H7 (cell line): ENCODE measurements at regions not wholly inside any gene's neighbourhood (a gene's known extent, or its start where the extent isn't known, plus 50 kb on each side); places are given as distances from the start of the nearest gene placed in this dataset.

Experiments used
- DNase-seq: peaks from one replicate; pipeline ENCODE4 v3.0.0; 2012
- H3K27me3 ChIP-seq: 2 replicates; pipeline ENCODE4 v1.6.0; 2011; ENCODE audit warnings: mild to moderate bottlenecking, low read length; ENCODE audit not compliant: control insufficient read depth, insufficient read depth
- H3K36me3 ChIP-seq: replicated peaks from 2 replicates; pipeline ENCODE4 v1.5.1; 2011; ENCODE audit warnings: low read length; ENCODE audit not compliant: control insufficient read depth, insufficient read depth
- H3K4me3 ChIP-seq: 2 replicates; pipeline ENCODE4 v1.5.1; 2011; ENCODE audit warnings: low read depth, mild to moderate bottlenecking, control low read depth, low read length, moderate library complexity; ENCODE audit not compliant: insufficient read depth

- Histone ChIP-seq H3K27me3 (no peaks in the 10 kb centered on the region), H3K4me3 (no peak overlapping the region), H3K36me3 (no peaks in the 10 kb centered on the region)
- DNase-seq: no peak
Measured at GRCh38 chr20:21653628-21654027, 51.8 kb upstream of the PAX1 start.

DNA sequence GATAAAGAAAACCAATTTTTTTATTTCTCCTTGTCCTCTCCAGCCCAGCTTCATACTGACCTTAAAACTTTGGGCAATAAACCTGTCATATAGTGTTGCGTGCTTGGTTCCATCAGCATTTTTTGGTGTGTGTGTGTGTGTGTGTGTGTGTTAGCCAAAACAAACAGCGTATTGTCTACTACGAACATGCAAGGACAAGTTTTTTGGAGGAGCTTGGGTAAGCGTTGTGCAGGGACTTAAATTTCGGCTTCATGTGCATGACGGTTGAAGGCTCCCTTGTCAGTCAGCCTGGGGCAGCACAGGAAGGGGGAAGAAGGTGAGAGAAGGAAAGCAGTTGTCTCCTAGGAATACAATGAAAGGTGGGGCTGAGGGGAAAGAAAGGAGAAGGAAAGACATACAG lies 62.0 kb upstream of the PAX1 start:
- no peak for DNase-seq
- Histone ChIP-seq H3K4me3 (no peak overlapping the region), H3K36me3 (no peaks in the 10 kb centered on the region), H3K27me3 (no peaks in the 10 kb centered on the region; the same call in 1 of the 2 replicates)

GRCh38 chr20:21640556-21640955 lies 64.9 kb upstream of the PAX1 start:
- no peaks in the 10 kb centered on the region for H3K36me3 ChIP-seq
- peak; percentile 74 for DNase-seq
- no peak overlapping the region for H3K4me3 ChIP-seq
- no peaks in the 10 kb centered on the region; the same call in 1 of the 2 replicates for H3K27me3 ChIP-seq

GRCh38 chr20:21633829-21634228 lies 71.6 kb upstream of the PAX1 start:
- no peak for DNase-seq
- H3K36me3 ChIP-seq: no peaks in the 10 kb centered on the region
- H3K27me3 ChIP-seq: no peaks in the 10 kb centered on the region; the same call in 1 of the 2 replicates
- no peak overlapping the region for H3K4me3 ChIP-seq

DNA sequence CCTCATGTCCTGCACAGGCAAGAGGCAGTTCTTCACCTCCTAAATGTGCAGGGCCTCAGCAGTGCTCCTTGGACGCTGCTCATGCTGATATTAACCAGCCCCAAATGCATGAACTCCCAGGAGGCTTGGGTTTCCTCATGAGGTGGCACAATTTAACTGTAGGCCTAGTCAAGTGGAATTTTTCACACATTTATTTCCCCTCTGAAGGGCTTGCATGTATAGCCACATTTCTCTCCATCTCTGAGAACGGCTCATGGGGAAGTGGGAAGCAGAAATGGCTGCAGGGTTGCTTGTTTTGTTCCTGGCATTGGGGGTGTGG lies 72.8 kb upstream of the PAX1 start:
- Histone ChIP-seq H3K36me3 (no peaks in the 10 kb centered on the region), H3K27me3 (no peaks in the 10 kb centered on the region; the same call in 1 of the 2 replicates), H3K4me3 (no peak overlapping the region)
- no peak for DNase-seq

DNA sequence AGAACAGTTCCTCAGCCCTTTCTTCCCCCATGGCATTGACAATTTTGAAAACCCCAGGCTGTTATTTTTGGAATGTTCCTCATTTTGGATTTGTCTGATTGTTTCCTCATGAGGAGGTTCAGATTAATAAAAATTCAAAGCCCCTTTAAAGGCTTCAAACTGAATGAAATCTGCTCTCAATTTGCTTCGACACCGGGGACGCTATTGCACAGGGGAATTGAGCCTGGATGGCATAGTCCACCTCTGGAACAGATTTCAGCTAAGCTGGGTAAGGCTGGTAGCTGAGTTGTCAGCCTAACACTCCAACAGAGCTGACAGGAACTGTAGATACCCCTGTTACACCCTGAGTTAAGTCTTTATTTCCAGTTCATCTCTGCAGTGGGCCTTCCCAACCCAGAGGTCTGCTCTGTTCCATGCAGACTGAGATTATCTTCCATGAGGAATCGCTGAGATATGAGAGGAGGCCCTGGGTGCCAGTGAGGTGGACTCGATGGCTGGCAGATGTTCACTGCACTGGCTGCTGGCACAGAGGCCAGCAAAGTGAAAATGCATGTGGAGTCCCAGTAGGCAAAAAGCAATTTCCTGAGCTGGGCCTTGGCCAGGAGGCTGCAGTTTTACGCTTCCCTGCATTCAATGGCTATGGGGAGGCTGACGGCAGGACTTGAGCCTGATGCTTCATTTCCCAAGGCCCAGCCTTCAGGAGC lies 73.3 kb upstream of the PAX1 start:
- no peaks in the 10 kb centered on the region; the same call in 1 of the 2 replicates for H3K27me3 ChIP-seq
- no peaks in the 10 kb centered on the region for H3K36me3 ChIP-seq
- DNase-seq: no peak
- H3K4me3 ChIP-seq: no peak overlapping the region

GRCh38 chr20:21628800-21629199 lies 76.7 kb upstream of the PAX1 start:
- H3K36me3 ChIP-seq: no peaks in the 10 kb centered on the region
- no peaks in the 10 kb centered on the region; the same call in 1 of the 2 replicates for H3K27me3 ChIP-seq
- H3K4me3 ChIP-seq: no peak overlapping the region
- DNase-seq: no peak

DNA sequence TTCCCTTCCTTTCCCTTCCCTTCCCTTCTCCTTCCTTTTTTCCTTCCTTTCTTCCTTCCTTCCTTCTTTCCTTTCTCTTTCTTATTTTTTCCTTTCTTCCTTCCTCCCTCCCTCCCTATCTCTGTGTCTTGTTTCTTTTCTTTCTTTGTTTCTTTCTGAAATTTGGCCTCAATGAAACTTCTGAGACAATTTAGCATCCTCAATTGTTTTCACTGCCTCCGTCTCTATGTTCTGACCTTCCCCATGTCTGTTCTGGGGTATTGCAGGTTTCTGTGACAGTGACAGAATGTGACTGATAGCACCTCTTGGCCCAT lies 81.7 kb upstream of the PAX1 start:
- H3K36me3 ChIP-seq: no peaks in the 10 kb centered on the region
- no peaks in the 10 kb centered on the region; the same call in 1 of the 2 replicates for H3K27me3 ChIP-seq
- no peak overlapping the region for H3K4me3 ChIP-seq
- no peak for DNase-seq

DNA sequence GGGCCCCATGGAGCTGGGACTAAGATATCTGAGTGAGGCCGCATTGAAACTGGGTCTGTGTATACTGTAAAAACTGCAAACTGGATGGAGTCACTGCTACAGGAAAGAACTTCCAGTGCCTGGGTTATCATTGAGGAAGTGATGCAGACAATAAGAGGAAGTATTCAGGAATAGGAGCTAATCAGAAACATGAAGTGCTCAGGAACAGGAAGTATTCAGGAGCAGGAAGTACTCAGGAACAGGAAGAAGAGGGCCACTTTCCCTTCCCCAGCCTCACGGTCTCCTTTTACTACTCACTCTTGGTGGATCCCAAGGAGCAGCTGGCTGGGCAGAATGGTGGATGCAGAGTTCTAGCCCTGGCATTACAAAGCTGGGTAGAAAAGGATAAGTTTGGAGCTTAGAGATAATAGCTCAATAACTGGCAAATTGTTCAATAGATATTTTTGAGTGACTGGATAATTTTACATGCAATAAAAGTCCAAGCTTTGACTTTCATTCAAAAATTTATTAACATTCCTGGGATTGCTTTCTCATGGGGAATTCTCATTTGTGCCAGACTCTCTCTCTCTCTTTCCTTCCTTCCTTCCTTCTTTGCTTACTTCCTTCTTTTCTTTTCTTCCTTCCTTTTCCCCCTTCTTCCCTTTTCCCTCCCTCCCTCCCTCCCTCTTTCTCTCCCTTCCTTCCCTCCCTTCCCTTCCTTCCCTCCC lies 82.2 kb upstream of the PAX1 start:
- Histone ChIP-seq H3K27me3 (no peaks in the 10 kb centered on the region; the same call in 1 of the 2 replicates), H3K36me3 (no peaks in the 10 kb centered on the region), H3K4me3 (no peak overlapping the region)
- DNase-seq: no peak

GRCh38 chr20:21622097-21622857 lies 83.2 kb upstream of the PAX1 start:
- Histone ChIP-seq H3K4me3 (no peak overlapping the region), H3K27me3 (no peaks in the 10 kb centered on the region), H3K36me3 (no peaks in the 10 kb centered on the region)
- DNase-seq: no peak

DNA sequence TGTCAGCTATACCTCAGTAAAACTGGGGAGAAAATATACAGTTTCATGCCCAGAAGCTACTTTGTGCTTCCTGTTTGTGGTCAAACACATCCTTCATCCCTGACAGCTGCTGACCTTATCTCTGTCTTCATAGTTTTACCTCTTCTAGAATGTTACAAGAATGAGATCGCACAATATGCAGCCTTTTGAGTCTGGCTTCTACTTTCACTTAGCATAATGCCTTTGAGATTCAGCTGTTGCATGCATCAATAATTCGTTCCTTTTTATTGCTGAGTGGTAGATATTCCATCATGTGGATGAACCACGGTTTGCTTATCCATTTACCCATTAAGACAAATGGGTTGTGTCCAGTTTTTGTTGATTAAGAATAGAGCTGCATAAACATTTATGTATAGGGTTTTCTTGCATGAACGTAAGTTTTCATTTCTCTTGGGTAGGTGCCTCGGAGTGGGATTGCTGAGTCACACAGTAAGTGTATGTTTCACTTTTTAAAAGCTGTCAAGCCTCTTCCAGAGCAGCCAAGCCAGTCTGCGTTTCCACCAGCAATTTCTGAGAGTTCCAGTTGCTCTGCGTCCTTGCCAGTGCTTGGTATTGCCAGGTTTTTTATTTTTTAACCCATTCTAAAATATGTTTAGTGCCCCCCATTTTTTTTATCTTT lies 86.6 kb upstream of the PAX1 start:
- Histone ChIP-seq H3K27me3 (no peaks in the 10 kb centered on the region), H3K36me3 (no peaks in the 10 kb centered on the region), H3K4me3 (no peak overlapping the region)
- no peak for DNase-seq

- Histone ChIP-seq H3K36me3 (no peaks in the 10 kb centered on the region), H3K4me3 (no peak overlapping the region), H3K27me3 (no peaks in the 10 kb centered on the region)
- DNase-seq: peak; percentile 81
Measured at GRCh38 chr20:21615617-21616080, 89.8 kb upstream of the PAX1 start.

DNA sequence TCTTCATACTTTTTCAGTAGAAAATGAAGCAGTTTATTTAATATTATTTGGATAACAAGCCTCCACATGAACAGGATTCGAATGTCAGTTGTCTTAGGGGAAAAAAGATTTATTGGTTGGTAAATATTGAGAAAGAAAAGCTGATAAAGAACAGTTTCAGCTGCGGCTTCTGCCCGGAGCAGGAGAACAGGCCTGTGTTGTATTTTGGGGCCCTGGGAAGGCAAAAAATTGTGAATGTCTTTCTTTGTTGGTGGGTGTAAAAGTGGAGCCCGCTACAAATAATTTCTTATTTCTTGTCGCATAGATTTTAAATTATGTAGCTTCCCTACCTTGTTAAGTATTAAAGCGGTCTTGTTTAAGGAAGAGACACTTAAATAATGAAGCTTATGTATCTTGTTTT lies 90.5 kb upstream of the PAX1 start:
- no peaks in the 10 kb centered on the region for H3K27me3 ChIP-seq
- no peak overlapping the region for H3K4me3 ChIP-seq
- H3K36me3 ChIP-seq: no peaks in the 10 kb centered on the region
- no peak for DNase-seq

DNA sequence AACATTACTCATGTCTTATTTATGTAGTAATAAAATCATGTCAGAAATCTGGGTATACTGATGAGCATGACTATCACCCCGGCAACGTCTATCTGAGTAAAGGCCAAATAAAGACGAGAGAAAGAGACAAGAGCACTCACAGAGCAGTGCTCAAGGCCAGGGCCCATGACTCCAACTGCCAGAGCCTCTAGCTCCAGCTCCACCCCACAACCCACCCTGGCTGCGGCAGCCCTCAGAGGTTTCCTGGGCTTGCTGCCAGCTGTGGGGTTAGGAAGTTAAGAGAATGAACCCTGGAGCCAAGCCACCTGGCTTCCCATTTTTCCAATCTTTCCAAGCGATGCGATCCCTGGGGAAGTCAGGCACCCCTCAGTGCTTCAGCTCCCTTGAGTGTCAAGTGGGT lies 92.0 kb upstream of the PAX1 start:
- no peak for DNase-seq
- H3K4me3 ChIP-seq: no peak overlapping the region
- no peaks in the 10 kb centered on the region for H3K27me3 ChIP-seq
- H3K36me3 ChIP-seq: no peaks in the 10 kb centered on the region
